ENCODE measurements at regions not wholly inside any gene's neighbourhood (a gene's known extent, or its start where the extent isn't known, plus 50 kb on each side); places are given as distances from the start of the nearest gene placed in this dataset.

GRCh38 chr5:136809382-136809781 is 444.0 kb upstream of the TRPC7 start:
- no peaks in the 10 kb centered on the region for H3K9me3 ChIP-seq
- H3K36me3 ChIP-seq (ENCODE audit: insufficient read depth in 1 of 2, low read depth in 1 of 2) = no peaks in the 10 kb centered on the region
- peaks cover 16% of the 10 kb centered on the region for H3K4me1 ChIP-seq
- no peak for TF ChIP-seq CTCF (IDR thresholded peaks at IDR 0.05)
- ATAC-seq = no peak
- no peak overlapping the region for H3K4me3 ChIP-seq
- no peak overlapping the region for H3K27ac ChIP-seq
- intact Hi-C loops (cut with DNase I) = loop anchor here (5.0 to 10.0 kb wide), 5 partner anchors 245 to 685 kb away; partner anchors contain the start of gene SPOCK1 (in 1 of the 2)
- no peak for DNase-seq
- no peaks in the 10 kb centered on the region for H3K27me3 ChIP-seq (ENCODE audit: insufficient read depth in 3 of 3, low read length in 2 of 3)
- WGBS, 3 donors = 69 to 93% (median 82%) methylated on average over 1 of the region's 1 CpG

- Histone ChIP-seq H3K27me3 (ENCODE audit: insufficient read depth in 3 of 3, low read length in 2 of 3) (no peaks in the 10 kb centered on the region), H3K4me1 (peaks cover 16% of the 10 kb centered on the region), H3K27ac (no peak overlapping the region), H3K9me3 (no peaks in the 10 kb centered on the region), H3K36me3 (ENCODE audit: insufficient read depth in 1 of 2, low read depth in 1 of 2) (no peaks in the 10 kb centered on the region), H3K4me3 (no peak overlapping the region)
- DNase-seq (no peak), ATAC-seq (no peak)
- 53 to 63% (median 54%) methylated on average over 4 of the region's 4 CpGs for WGBS, 3 donors
- intact Hi-C loops (cut with DNase I) = loop anchor here (5.0 to 10.0 kb wide), 5 partner anchors 246 to 686 kb away; partner anchors contain the start of gene SPOCK1 (in 1 of the 2)
- TF ChIP-seq CTCF (IDR thresholded peaks at IDR 0.05) = no peak
Observed at GRCh38 chr5:136808756-136809155, 443.4 kb upstream of the TRPC7 start.

GRCh38 chr5:136805466-136805865 is 440.1 kb upstream of the TRPC7 start:
- Histone ChIP-seq H3K27ac (no peak overlapping the region), H3K4me3 (no peak overlapping the region), H3K4me1 (peaks cover 6% of the 10 kb centered on the region), H3K36me3 (ENCODE audit: insufficient read depth in 1 of 2, low read depth in 1 of 2) (no peaks in the 10 kb centered on the region), H3K27me3 (ENCODE audit: insufficient read depth in 3 of 3, low read length in 2 of 3) (no peaks in the 10 kb centered on the region), H3K9me3 (no peaks in the 10 kb centered on the region)
- no peak for TF ChIP-seq CTCF (IDR thresholded peaks at IDR 0.05)
- DNase-seq (no peak), ATAC-seq (no peak)
- intact Hi-C loops (cut with DNase I) = loop anchor here (5.0 to 10.0 kb wide), 5 partner anchors 249 to 689 kb away; partner anchors contain the start of gene SPOCK1 (in 1 of the 2)
- 90 to 95% (median 91%) methylated on average over 2 of the region's 2 CpGs for WGBS, 3 donors

- DNase-seq (no peak), ATAC-seq (peak in 2 of 4 donors; percentile 51 to 54)
- no peaks in the 10 kb centered on the region for H3K4me1 ChIP-seq
- WGBS, 3 donors = 37 to 44% (median 43%) methylated on average over 2 of the region's 2 CpGs
- intact Hi-C loops (cut with DNase I) = loop anchor here (5.0 to 10.0 kb wide), 6 partner anchors 252 to 700 kb away; partner anchors contain the start of gene SPOCK1 (in 1 of the 2)
- no peaks in the 10 kb centered on the region for H3K36me3 ChIP-seq (ENCODE audit: insufficient read depth in 1 of 2, low read depth in 1 of 2)
- peak; percentile 40 for TF ChIP-seq CTCF (IDR thresholded peaks at IDR 0.05)
- H3K9me3 ChIP-seq = no peaks in the 10 kb centered on the region
- no peaks in the 10 kb centered on the region for H3K27me3 ChIP-seq (ENCODE audit: insufficient read depth in 3 of 3, low read length in 2 of 3)
- H3K27ac ChIP-seq = no peak overlapping the region
- no peak overlapping the region for H3K4me3 ChIP-seq
Observed at GRCh38 chr5:136802383-136802782, 437.0 kb upstream of the TRPC7 start.
